Gastrocnemius medialis (tissue), 4 donors: ENCODE measurements at regions not wholly inside any gene's neighbourhood (a gene's known extent, or its start where the extent isn't known, plus 50 kb on each side); places are given as distances from the start of the nearest gene placed in this dataset.

ENCODE experiments used
- ATAC-seq, 2 donors: fragments of 150-250 bp; one replicate each; pipeline ENCODE4 v1.9.1; 2016
- DNase-seq, 2 donors: peaks; one replicate each; pipeline ENCODE4 v3.0.0-alpha.2; 2019
- H3K27ac ChIP-seq, 4 donors: fragments of 200-600 bp; sonication (generic); 1 replicate in 1 of 4; 2 replicates in 3 of 4; pipeline ENCODE4 v1.5.1; 2016 to 2018; ENCODE audit warnings: mild to moderate bottlenecking in 2 of 4, moderate library complexity in 1 of 4
- H3K27me3 ChIP-seq, 3 donors: fragments of 200-600 bp; sonication (generic) in 2 of 3; 1 replicate in 1 of 3; 2 replicates in 2 of 3; pipeline versions ENCODE4 v1.5.1 to v1.6.0; 2016 to 2019; ENCODE audit warnings: mild to moderate bottlenecking in 1 of 3, moderate library complexity in 1 of 3
- H3K36me3 ChIP-seq, 2 donors: fragments of 200-600 bp; sonication (generic) in 1 of 2; one replicate each; pipeline ENCODE4 v1.5.1; 2017 to 2018
- H3K4me1 ChIP-seq, 2 donors: fragments of 200-600 bp; sonication (generic) in 1 of 2; one replicate each; pipeline ENCODE4 v1.5.1; 2016 to 2017; ENCODE audit warnings: mild to moderate bottlenecking in 2 of 2
- H3K4me3 ChIP-seq, 4 donors: fragments of 200-600 bp; sonication (generic) in 3 of 4; 1 replicate in 1 of 4; 2 replicates in 3 of 4; pipeline ENCODE4 v1.5.1; 2016 to 2019; ENCODE audit warnings: mild to moderate bottlenecking in 2 of 4
- H3K9me3 ChIP-seq, 3 donors: fragments of 200-600 bp; sonication (generic) in 2 of 3; 1 replicate in 1 of 3; 2 replicates in 2 of 3; pipeline ENCODE4 v1.5.1; 2016 to 2019
- CTCF ChIP-seq, 5 experiments: fragments of 450-650 bp in 3 of 5; fragments of 200-600 bp in 2 of 5; sonication (generic) in 2 of 5; IDR thresholded peaks in 4 of 5; conservative IDR thresholded peaks in 1 of 5; 1 replicate in 4 of 5; 2 replicates in 1 of 5; pipeline ENCODE4 v1.5.1; 2016 to 2019; ENCODE audit warnings: antibody characterized with exemption in 5 of 5, mild to moderate bottlenecking in 3 of 5, moderate library complexity in 3 of 5
- POLR2A ChIP-seq, 2 donors: fragments of 450-650 bp; IDR thresholded peaks; one replicate each; pipeline ENCODE4 v1.6.1; 2017; ENCODE audit warnings: antibody characterized with exemption in 2 of 2, mild to moderate bottlenecking in 2 of 2, moderate library complexity in 2 of 2
- in situ Hi-C, 4 donors: fragments of 200-750 bp; cut with MboI; loops; one replicate each; pipeline versions ENCODE4 v1.15.0 to v1.8.0; 2017; ENCODE audit warnings: low sequenced_read_pairs in 4 of 4
- intact Hi-C: fragments of 100-400 bp; cut with DNase I; formaldehyde crosslinking; loops from one replicate; pipeline ENCODE4 v1.15.1; 2023; ENCODE audit warnings: low total_unique reads

GRCh38 chr3:78420611-78421010, 1347.2 kb downstream of the ROBO1 start:
- H3K4me3 ChIP-seq, result no peak overlapping the region
- in situ Hi-C loops (no loop called here), intact Hi-C loops (no loop called here)
- H3K4me1 ChIP-seq, result no peaks in the 10 kb centered on the region
- no peaks in the 10 kb centered on the region for H3K36me3 ChIP-seq
- TF ChIP-seq POLR2A (IDR thresholded peaks at IDR 0.05) (no peak), CTCF (IDR thresholded peaks at IDR 0.05 in 4 of 5, conservative IDR thresholded peaks at IDR 0.05 in 1 of 5) (no peak)
- ATAC-seq (no peak), DNase-seq (no peak)
- no peak overlapping the region for H3K27ac ChIP-seq
- H3K9me3 ChIP-seq, result no peaks in the 10 kb centered on the region
- no peaks in the 10 kb centered on the region for H3K27me3 ChIP-seq

DNA sequence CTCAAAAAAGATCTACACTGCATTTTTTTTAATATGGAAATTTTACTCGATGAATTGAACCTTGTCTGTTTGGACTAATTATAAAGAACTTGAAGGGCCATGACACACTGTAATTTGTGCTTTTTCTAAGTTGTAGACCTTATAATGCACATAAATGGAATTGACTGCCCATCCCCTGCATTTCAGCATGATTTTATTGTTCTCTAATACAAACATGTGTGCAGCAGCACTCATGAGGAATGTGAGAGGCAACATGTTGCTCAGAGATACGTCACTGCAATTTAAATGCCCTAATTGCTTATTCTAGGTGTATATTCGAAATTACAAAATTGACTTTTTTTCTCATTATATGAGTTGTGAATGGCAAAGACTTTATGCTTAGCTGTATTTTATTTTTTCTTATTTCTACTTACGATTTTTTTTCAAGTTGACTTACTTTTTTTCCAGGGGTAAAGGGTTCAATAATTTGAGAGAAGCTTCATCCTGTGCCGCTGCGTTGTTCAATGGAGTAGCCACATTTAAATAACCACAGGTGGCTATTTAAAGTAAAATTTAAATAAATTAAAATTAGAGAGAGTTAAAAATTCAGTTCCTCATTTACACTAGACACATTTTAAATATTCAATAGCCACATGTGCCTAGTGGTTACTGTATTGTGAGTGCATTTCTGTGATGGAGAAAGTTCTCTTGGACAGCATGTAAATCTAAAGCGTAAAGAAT, 1346.4 kb downstream of the ROBO1 start:
- intact Hi-C loops, result no loop called here
- Histone ChIP-seq H3K9me3 (no peaks in the 10 kb centered on the region), H3K36me3 (no peaks in the 10 kb centered on the region), H3K4me3 (no peak overlapping the region), H3K4me1 (no peaks in the 10 kb centered on the region), H3K27me3 (no peaks in the 10 kb centered on the region), H3K27ac (no peak overlapping the region)
- TF ChIP-seq POLR2A (IDR thresholded peaks at IDR 0.05) (no peak), CTCF (IDR thresholded peaks at IDR 0.05 in 4 of 5, conservative IDR thresholded peaks at IDR 0.05 in 1 of 5) (no peak)
- no peak for ATAC-seq
- in situ Hi-C loops, result no loop called here
- no peak for DNase-seq

- H3K9me3 ChIP-seq, result no peaks in the 10 kb centered on the region
- no peak overlapping the region for H3K4me3 ChIP-seq
- ATAC-seq (no peak), DNase-seq (no peak)
- H3K27me3 ChIP-seq, result no peaks in the 10 kb centered on the region
- intact Hi-C loops (no loop called here), in situ Hi-C loops (no loop called here)
- TF ChIP-seq POLR2A (IDR thresholded peaks at IDR 0.05) (no peak), CTCF (IDR thresholded peaks at IDR 0.05 in 4 of 5, conservative IDR thresholded peaks at IDR 0.05 in 1 of 5) (no peak)
- H3K27ac ChIP-seq, result no peak overlapping the region
- no peaks in the 10 kb centered on the region for H3K4me1 ChIP-seq
- H3K36me3 ChIP-seq, result no peaks in the 10 kb centered on the region
These were observed 1343.1 kb downstream of the ROBO1 start for GRCh38 chr3:78424656-78425055.

GRCh38 chr3:78426454-78426853, 1341.3 kb downstream of the ROBO1 start:
- in situ Hi-C loops, result no loop called here
- Histone ChIP-seq H3K9me3 (no peaks in the 10 kb centered on the region), H3K4me1 (no peaks in the 10 kb centered on the region), H3K27me3 (no peaks in the 10 kb centered on the region), H3K27ac (no peak overlapping the region), H3K4me3 (no peak overlapping the region), H3K36me3 (no peaks in the 10 kb centered on the region)
- no peak for TF ChIP-seq CTCF (IDR thresholded peaks at IDR 0.05 in 4 of 5, conservative IDR thresholded peaks at IDR 0.05 in 1 of 5)
- TF ChIP-seq POLR2A (IDR thresholded peaks at IDR 0.05), result no peak
- intact Hi-C loops, result no loop called here
- ATAC-seq, result no peak
- no peak for DNase-seq

- intact Hi-C loops, result no loop called here
- Histone ChIP-seq H3K4me1 (no peaks in the 10 kb centered on the region), H3K4me3 (no peak overlapping the region), H3K9me3 (no peaks in the 10 kb centered on the region), H3K36me3 (no peaks in the 10 kb centered on the region), H3K27me3 (no peaks in the 10 kb centered on the region), H3K27ac (no peak overlapping the region)
- TF ChIP-seq CTCF (IDR thresholded peaks at IDR 0.05 in 4 of 5, conservative IDR thresholded peaks at IDR 0.05 in 1 of 5), result no peak
- TF ChIP-seq POLR2A (IDR thresholded peaks at IDR 0.05), result no peak
- no peak for ATAC-seq
- in situ Hi-C loops, result no loop called here
- DNase-seq, result no peak
These were observed 1340.5 kb downstream of the ROBO1 start for GRCh38 chr3:78427303-78427702.
